Esophagus squamous epithelium (tissue), 5 donors: ENCODE measurements at regions not wholly inside any gene's neighbourhood (a gene's known extent, or its start where the extent isn't known, plus 50 kb on each side); places are given as distances from the start of the nearest gene placed in this dataset.

Experiments
- DNase-seq: peaks from one replicate; lab custom pipeline; 2025; lab: John Stamatoyannopoulos, UW
- H3K27ac ChIP-seq, 4 donors: fragments of 200-600 bp; sonication (generic); one replicate each; pipeline ENCODE4 v1.5.1; 2016 to 2019; ENCODE audit warnings: mild to moderate bottlenecking in 1 of 4
- H3K27me3 ChIP-seq, 4 donors: fragments of 200-600 bp; sonication (generic); 1 replicate in 3 of 4; 2 replicates in 1 of 4; pipeline versions ENCODE4 v1.5.1 to v1.6.0; 2017 to 2021; ENCODE audit warnings: antibody characterized with exemption in 1 of 4
- H3K36me3 ChIP-seq, 3 donors: fragments of 200-600 bp; sonication (generic); one replicate each; pipeline ENCODE4 v1.5.1; 2016 to 2019
- H3K4me1 ChIP-seq, 3 donors: fragments of 200-600 bp; sonication (generic); one replicate each; pipeline ENCODE4 v1.5.1; 2017 to 2019
- H3K4me3 ChIP-seq, 4 donors: fragments of 200-600 bp; sonication (generic); 1 replicate in 3 of 4; 2 replicates in 1 of 4; pipeline ENCODE4 v1.5.1; 2016 to 2019; ENCODE audit warnings: mild to moderate bottlenecking in 2 of 4, moderate library complexity in 1 of 4
- H3K9me3 ChIP-seq, 3 donors: fragments of 200-600 bp; sonication (generic); one replicate each; pipeline ENCODE4 v1.5.1; 2016 to 2019
- CTCF ChIP-seq, 6 experiments: fragments of 450-650 bp in 4 of 6; fragments of 200-600 bp in 2 of 6; sonication (generic) in 2 of 6; IDR thresholded peaks; one replicate each; pipeline ENCODE4 v1.5.1; 2016 to 2019; ENCODE audit warnings: antibody characterized with exemption in 6 of 6, mild to moderate bottlenecking in 4 of 6, moderate library complexity in 4 of 6
- POLR2A ChIP-seq, 4 donors: fragments of 450-650 bp; IDR thresholded peaks; one replicate each; pipeline ENCODE4 v1.6.1; 2017; ENCODE audit warnings: antibody characterized with exemption in 4 of 4, mild to moderate bottlenecking in 4 of 4, moderate library complexity in 3 of 4
- WGBS, 2 donors: methylation state at CpG; one replicate each; pipeline ENCODE4 v1.1.5; 2018; 5-methylcytosine and 5-hydroxymethylcytosine counted together
- intact Hi-C: fragments of 100-400 bp; cut with DNase I; formaldehyde crosslinking; loops from one replicate; pipeline ENCODE4 v1.15.0; 2022
- donor health status: DM: yes; HTN: yes; CAD: no.

- TF ChIP-seq CTCF (IDR thresholded peaks at IDR 0.05) (no peak), POLR2A (IDR thresholded peaks at IDR 0.05) (no peak)
- H3K27ac ChIP-seq, result peak overlapping the region in 1 of 4 donors; percentile 21
- peaks cover 0 to 13% (median 9%) of the 10 kb centered on the region in 3 donors for H3K4me1 ChIP-seq
- H3K27me3 ChIP-seq, result peaks cover 0 to 80% (median 3%) of the 10 kb centered on the region in 4 donors
- no peak for DNase-seq
- intact Hi-C loops, result no loop called here
- H3K9me3 ChIP-seq, result no peaks in the 10 kb centered on the region
- WGBS, 2 donors, result 82 to 85% methylated on average over 2 to 8 of the region's 22 CpGs
- H3K36me3 ChIP-seq, result no peaks in the 10 kb centered on the region
- peak overlapping the region in 3 of 4 donors; percentile 21 to 53 (median 26) for H3K4me3 ChIP-seq
Observed at GRCh38 chr4:1511441-1512041, 105.3 kb upstream of the NKX1-1 start.

- TF ChIP-seq CTCF (IDR thresholded peaks at IDR 0.05) (no peak), POLR2A (IDR thresholded peaks at IDR 0.05) (no peak)
- H3K9me3 ChIP-seq, result no peaks in the 10 kb centered on the region
- intact Hi-C loops, result no loop called here
- WGBS, 2 donors, result 83 to 98% methylated on average over 6 to 13 of the region's 15 CpGs
- peaks cover 0 to 13% (median 9%) of the 10 kb centered on the region in 3 donors for H3K4me1 ChIP-seq
- peak overlapping the region in 2 of 4 donors; percentile 21 to 26 for H3K4me3 ChIP-seq
- H3K27me3 ChIP-seq, result peaks cover 0 to 80% (median 3%) of the 10 kb centered on the region in 4 donors
- peak overlapping the region in 1 of 4 donors; percentile 21 for H3K27ac ChIP-seq
- DNase-seq, result no peak
- H3K36me3 ChIP-seq, result no peaks in the 10 kb centered on the region
Observed at GRCh38 chr4:1510931-1511330, 104.7 kb upstream of the NKX1-1 start.

GRCh38 chr4:1509366-1509765, 103.1 kb upstream of the NKX1-1 start:
- peaks cover 0 to 90% (median 3%) of the 10 kb centered on the region in 4 donors for H3K27me3 ChIP-seq
- H3K36me3 ChIP-seq, result no peaks in the 10 kb centered on the region
- DNase-seq, result no peak
- intact Hi-C loops, result no loop called here
- no peak overlapping the region for H3K27ac ChIP-seq
- WGBS, 2 donors, result 40 to 82% methylated on average over 1 to 4 of the region's 9 CpGs
- H3K4me3 ChIP-seq, result no peak overlapping the region
- H3K9me3 ChIP-seq, result no peaks in the 10 kb centered on the region
- TF ChIP-seq POLR2A (IDR thresholded peaks at IDR 0.05) (no peak), CTCF (IDR thresholded peaks at IDR 0.05) (no peak)
- peaks cover 0 to 13% (median 9%) of the 10 kb centered on the region in 3 donors for H3K4me1 ChIP-seq

- H3K27me3 ChIP-seq, result peaks cover 0 to 94% (median 3%) of the 10 kb centered on the region in 4 donors
- no peak for TF ChIP-seq CTCF (IDR thresholded peaks at IDR 0.05)
- TF ChIP-seq POLR2A (IDR thresholded peaks at IDR 0.05), result no peak
- no peaks in the 10 kb centered on the region for H3K9me3 ChIP-seq
- H3K4me1 ChIP-seq, result peaks cover 0 to 11% (median 9%) of the 10 kb centered on the region in 3 donors
- no peak overlapping the region for H3K27ac ChIP-seq
- no peak for DNase-seq
- WGBS, 2 donors, result 53 to 78% methylated on average over 8 to 11 of the region's 26 CpGs
- intact Hi-C loops, result no loop called here
- H3K4me3 ChIP-seq, result no peak overlapping the region
- no peaks in the 10 kb centered on the region for H3K36me3 ChIP-seq
Observed at GRCh38 chr4:1508161-1509160, 102.2 kb upstream of the NKX1-1 start.
